Esophagus squamous epithelium (tissue), 5 donors: ENCODE measurements at regions not wholly inside any gene's neighbourhood (a gene's known extent, or its start where the extent isn't known, plus 50 kb on each side); places are given as distances from the start of the nearest gene placed in this dataset.

Source experiments
- DNase-seq: peaks from one replicate; lab custom pipeline; 2025; lab: John Stamatoyannopoulos, UW
- H3K27ac ChIP-seq, 4 donors: fragments of 200-600 bp; sonication (generic); one replicate each; pipeline ENCODE4 v1.5.1; 2016 to 2019; ENCODE audit warnings: mild to moderate bottlenecking in 1 of 4
- H3K27me3 ChIP-seq, 4 donors: fragments of 200-600 bp; sonication (generic); 1 replicate in 3 of 4; 2 replicates in 1 of 4; pipeline versions ENCODE4 v1.5.1 to v1.6.0; 2017 to 2021; ENCODE audit warnings: antibody characterized with exemption in 1 of 4
- H3K36me3 ChIP-seq, 3 donors: fragments of 200-600 bp; sonication (generic); one replicate each; pipeline ENCODE4 v1.5.1; 2016 to 2019
- H3K4me1 ChIP-seq, 3 donors: fragments of 200-600 bp; sonication (generic); one replicate each; pipeline ENCODE4 v1.5.1; 2017 to 2019
- H3K4me3 ChIP-seq, 4 donors: fragments of 200-600 bp; sonication (generic); 1 replicate in 3 of 4; 2 replicates in 1 of 4; pipeline ENCODE4 v1.5.1; 2016 to 2019; ENCODE audit warnings: mild to moderate bottlenecking in 2 of 4, moderate library complexity in 1 of 4
- H3K9me3 ChIP-seq, 3 donors: fragments of 200-600 bp; sonication (generic); one replicate each; pipeline ENCODE4 v1.5.1; 2016 to 2019
- POLR2A ChIP-seq, 4 donors: fragments of 450-650 bp; IDR thresholded peaks; one replicate each; pipeline ENCODE4 v1.6.1; 2017; ENCODE audit warnings: antibody characterized with exemption in 4 of 4, mild to moderate bottlenecking in 4 of 4, moderate library complexity in 3 of 4
- WGBS, 2 donors: methylation state at CpG; one replicate each; pipeline ENCODE4 v1.1.5; 2018; 5-methylcytosine and 5-hydroxymethylcytosine counted together
- intact Hi-C: fragments of 100-400 bp; cut with DNase I; formaldehyde crosslinking; loops from one replicate; pipeline ENCODE4 v1.15.0; 2022
- TF ChIP-seq, protein P1 (sequence below), 6 experiments: fragments of 450-650 bp in 4 of 6; fragments of 200-600 bp in 2 of 6; sonication (generic) in 2 of 6; IDR thresholded peaks; one replicate each; pipeline ENCODE4 v1.5.1; 2016 to 2019; ENCODE audit warnings: antibody characterized with exemption in 6 of 6, mild to moderate bottlenecking in 4 of 6, moderate library complexity in 4 of 6
- donor health status: DM: yes; HTN: yes; CAD: no.

DNA sequence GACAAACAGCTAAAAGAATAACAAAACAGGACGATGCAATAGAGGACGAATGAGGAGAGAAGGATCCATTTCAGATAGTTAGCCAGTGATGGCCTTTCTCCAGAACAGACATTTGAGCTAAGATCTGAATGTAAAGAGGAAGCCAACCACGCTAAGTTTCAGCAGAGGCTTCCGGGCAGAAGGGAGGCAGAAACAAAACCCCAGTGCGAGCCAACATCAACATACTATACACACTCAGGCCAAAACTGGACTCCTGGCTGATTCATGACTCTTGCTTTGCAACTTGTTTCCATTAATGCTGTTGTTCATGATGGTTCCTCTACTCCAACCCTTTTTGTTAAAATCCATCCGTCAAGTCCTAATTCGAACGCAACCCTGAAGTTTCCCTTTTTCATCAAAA lies 730.3 kb downstream of the TRIML1 start:
- no peak overlapping the region for H3K4me3 ChIP-seq
- no peaks in the 10 kb centered on the region for H3K27me3 ChIP-seq
- 71 to 73% methylated on average over 8 of the region's 8 CpGs for WGBS, 2 donors
- no peak overlapping the region for H3K27ac ChIP-seq
- intact Hi-C loops, result no loop called here
- no peaks in the 10 kb centered on the region for H3K9me3 ChIP-seq
- H3K36me3 ChIP-seq, result no peaks in the 10 kb centered on the region
- H3K4me1 ChIP-seq, result no peaks in the 10 kb centered on the region
- TF ChIP-seq POLR2A (IDR thresholded peaks at IDR 0.05), result no peak
- TF ChIP-seq, protein P1, sequence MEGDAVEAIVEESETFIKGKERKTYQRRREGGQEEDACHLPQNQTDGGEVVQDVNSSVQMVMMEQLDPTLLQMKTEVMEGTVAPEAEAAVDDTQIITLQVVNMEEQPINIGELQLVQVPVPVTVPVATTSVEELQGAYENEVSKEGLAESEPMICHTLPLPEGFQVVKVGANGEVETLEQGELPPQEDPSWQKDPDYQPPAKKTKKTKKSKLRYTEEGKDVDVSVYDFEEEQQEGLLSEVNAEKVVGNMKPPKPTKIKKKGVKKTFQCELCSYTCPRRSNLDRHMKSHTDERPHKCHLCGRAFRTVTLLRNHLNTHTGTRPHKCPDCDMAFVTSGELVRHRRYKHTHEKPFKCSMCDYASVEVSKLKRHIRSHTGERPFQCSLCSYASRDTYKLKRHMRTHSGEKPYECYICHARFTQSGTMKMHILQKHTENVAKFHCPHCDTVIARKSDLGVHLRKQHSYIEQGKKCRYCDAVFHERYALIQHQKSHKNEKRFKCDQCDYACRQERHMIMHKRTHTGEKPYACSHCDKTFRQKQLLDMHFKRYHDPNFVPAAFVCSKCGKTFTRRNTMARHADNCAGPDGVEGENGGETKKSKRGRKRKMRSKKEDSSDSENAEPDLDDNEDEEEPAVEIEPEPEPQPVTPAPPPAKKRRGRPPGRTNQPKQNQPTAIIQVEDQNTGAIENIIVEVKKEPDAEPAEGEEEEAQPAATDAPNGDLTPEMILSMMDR (IDR thresholded peaks at IDR 0.05), result no peak
- no peak for DNase-seq

DNA sequence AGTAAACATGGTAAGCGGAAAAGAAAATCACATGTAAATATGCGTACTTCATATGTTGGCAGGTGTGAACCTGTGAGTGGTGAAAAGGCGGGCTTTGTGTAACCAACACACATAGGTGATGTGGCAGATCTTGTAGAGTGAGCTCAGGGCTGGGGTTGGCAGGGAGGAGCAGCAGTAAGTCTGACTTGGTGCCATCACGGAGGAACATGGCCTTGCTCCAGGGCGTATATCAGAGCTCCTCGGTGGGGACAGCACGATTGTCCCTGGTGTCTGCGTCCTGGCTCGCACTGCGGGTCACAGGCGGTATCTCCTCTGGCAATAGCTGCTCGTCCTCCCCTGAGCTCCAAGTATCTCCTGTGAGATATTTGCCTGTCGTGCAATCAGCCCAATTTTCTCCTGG lies 733.6 kb downstream of the TRIML1 start:
- no peak for DNase-seq
- no peak overlapping the region for H3K4me3 ChIP-seq
- no peaks in the 10 kb centered on the region for H3K4me1 ChIP-seq
- no peaks in the 10 kb centered on the region for H3K27me3 ChIP-seq
- TF ChIP-seq, protein P1 (IDR thresholded peaks at IDR 0.05), result no peak
- no peak for TF ChIP-seq POLR2A (IDR thresholded peaks at IDR 0.05)
- H3K36me3 ChIP-seq, result no peaks in the 10 kb centered on the region
- 80% methylated on average over 6 to 13 of the region's 13 CpGs for WGBS, 2 donors
- no peak overlapping the region for H3K27ac ChIP-seq
- no peaks in the 10 kb centered on the region for H3K9me3 ChIP-seq
- intact Hi-C loops, result no loop called here

DNA sequence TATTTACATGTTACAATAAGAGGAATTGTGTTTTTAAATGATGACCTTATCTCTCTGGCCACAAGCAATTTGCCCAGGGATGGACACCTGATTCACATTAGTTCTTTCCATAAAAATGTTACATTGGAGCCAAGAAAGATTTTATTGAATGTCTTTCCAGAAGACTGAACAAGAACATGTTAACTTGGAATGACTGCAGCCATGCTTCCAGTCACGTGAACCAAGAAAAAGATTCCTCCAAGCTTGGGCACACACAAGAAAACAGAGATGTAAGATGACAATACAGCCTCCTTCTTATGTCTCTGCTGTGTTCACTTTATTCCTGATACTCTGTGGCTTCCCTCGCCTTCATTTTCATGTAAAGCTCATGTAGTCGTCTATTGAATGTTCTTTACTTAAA lies 737.6 kb downstream of the TRIML1 start:
- no peak overlapping the region for H3K27ac ChIP-seq
- no peak for TF ChIP-seq POLR2A (IDR thresholded peaks at IDR 0.05)
- TF ChIP-seq, protein P1 (IDR thresholded peaks at IDR 0.05), result no peak
- H3K27me3 ChIP-seq, result no peaks in the 10 kb centered on the region
- no peaks in the 10 kb centered on the region for H3K4me1 ChIP-seq
- no peaks in the 10 kb centered on the region for H3K36me3 ChIP-seq
- intact Hi-C loops, result no loop called here
- no peak for DNase-seq
- H3K4me3 ChIP-seq, result no peak overlapping the region
- H3K9me3 ChIP-seq, result no peaks in the 10 kb centered on the region
- 66 to 73% methylated on average over 3 of the region's 3 CpGs for WGBS, 2 donors

DNA sequence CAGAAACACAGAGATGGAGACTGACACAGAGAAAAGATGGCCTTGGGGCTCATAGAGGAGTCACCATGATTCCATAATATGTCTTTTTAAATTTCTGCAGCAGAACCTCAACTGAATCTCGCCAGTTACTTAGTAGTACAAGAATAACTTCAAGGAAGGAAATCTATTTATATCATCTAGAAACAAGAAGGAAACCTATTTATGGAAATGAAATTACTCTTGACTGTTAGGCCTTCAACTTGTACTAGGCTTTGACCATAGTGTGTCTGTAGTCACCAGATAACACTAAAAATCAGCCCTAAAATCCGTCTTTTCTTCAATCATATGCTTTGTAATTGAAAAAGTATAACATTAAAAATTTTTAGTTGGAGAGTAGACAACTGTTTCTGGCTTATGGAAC lies 740.4 kb downstream of the TRIML1 start:
- no peak for TF ChIP-seq POLR2A (IDR thresholded peaks at IDR 0.05)
- TF ChIP-seq, protein P1 (IDR thresholded peaks at IDR 0.05), result no peak
- Histone ChIP-seq H3K4me3 (no peak overlapping the region), H3K4me1 (no peaks in the 10 kb centered on the region), H3K9me3 (no peaks in the 10 kb centered on the region), H3K36me3 (no peaks in the 10 kb centered on the region), H3K27ac (no peak overlapping the region), H3K27me3 (no peaks in the 10 kb centered on the region)
- intact Hi-C loops, result no loop called here
- 34 to 38% methylated on average over 2 of the region's 2 CpGs for WGBS, 2 donors
- no peak for DNase-seq

DNA sequence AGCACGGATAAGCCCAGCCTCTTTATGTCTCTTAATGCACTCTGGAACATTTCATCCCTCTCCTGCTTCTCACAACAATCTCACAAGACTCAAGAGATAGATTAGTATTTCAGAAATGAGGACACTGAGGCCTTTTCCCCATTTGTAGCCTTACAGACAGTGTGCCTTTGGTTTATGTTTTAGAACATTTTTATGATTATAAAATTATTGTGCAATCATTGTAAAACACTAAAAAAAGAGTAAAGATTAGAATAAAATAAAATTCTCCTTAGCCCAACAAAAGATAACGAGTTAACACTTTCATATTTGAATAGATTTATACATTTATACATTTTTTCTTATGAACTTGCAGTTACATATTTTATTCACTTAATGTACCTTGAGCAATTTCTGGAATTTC lies 748.7 kb downstream of the TRIML1 start:
- H3K36me3 ChIP-seq, result no peaks in the 10 kb centered on the region
- no peak for DNase-seq
- no peak overlapping the region for H3K4me3 ChIP-seq
- intact Hi-C loops, result no loop called here
- no peak overlapping the region for H3K27ac ChIP-seq
- H3K27me3 ChIP-seq, result no peaks in the 10 kb centered on the region
- no peaks in the 10 kb centered on the region for H3K9me3 ChIP-seq
- TF ChIP-seq, protein P1 (IDR thresholded peaks at IDR 0.05), result no peak
- no peak for TF ChIP-seq POLR2A (IDR thresholded peaks at IDR 0.05)
- 61 to 64% methylated on average over 2 of the region's 2 CpGs for WGBS, 2 donors
- no peaks in the 10 kb centered on the region for H3K4me1 ChIP-seq
